ENCODE measurements at regions not wholly inside any gene's neighbourhood (a gene's known extent, or its start where the extent isn't known, plus 50 kb on each side); places are given as distances from the start of the nearest gene placed in this dataset.
"Not testable (repeated sequence)": the region's sequence is repeated elsewhere in the genome, so short reads cannot be mapped to it uniquely, and the experiment has no call there.

DNA sequence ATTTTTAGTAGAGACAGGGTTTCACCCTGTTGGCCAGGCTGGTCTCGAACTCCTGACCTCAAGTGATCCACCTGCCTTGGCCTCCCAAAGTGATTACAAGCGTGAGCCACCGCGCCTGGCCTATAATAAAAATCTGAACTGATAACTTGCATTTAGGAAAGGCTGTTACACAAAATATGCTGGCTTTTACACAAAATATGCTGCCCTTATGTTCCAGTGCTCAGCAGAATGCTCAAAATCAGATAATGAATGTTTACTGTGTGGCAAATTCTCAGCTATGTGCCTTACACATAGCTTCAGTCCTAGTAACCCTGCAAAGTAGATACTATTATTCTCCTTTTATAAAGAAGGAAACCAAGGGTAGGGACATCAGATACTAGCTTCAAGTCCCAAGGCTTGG, 141.3 kb upstream of the MSX2 start:
- TF ChIP-seq, protein P1, sequence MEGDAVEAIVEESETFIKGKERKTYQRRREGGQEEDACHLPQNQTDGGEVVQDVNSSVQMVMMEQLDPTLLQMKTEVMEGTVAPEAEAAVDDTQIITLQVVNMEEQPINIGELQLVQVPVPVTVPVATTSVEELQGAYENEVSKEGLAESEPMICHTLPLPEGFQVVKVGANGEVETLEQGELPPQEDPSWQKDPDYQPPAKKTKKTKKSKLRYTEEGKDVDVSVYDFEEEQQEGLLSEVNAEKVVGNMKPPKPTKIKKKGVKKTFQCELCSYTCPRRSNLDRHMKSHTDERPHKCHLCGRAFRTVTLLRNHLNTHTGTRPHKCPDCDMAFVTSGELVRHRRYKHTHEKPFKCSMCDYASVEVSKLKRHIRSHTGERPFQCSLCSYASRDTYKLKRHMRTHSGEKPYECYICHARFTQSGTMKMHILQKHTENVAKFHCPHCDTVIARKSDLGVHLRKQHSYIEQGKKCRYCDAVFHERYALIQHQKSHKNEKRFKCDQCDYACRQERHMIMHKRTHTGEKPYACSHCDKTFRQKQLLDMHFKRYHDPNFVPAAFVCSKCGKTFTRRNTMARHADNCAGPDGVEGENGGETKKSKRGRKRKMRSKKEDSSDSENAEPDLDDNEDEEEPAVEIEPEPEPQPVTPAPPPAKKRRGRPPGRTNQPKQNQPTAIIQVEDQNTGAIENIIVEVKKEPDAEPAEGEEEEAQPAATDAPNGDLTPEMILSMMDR (IDR thresholded peaks at IDR 0.05) = no peak

DNA sequence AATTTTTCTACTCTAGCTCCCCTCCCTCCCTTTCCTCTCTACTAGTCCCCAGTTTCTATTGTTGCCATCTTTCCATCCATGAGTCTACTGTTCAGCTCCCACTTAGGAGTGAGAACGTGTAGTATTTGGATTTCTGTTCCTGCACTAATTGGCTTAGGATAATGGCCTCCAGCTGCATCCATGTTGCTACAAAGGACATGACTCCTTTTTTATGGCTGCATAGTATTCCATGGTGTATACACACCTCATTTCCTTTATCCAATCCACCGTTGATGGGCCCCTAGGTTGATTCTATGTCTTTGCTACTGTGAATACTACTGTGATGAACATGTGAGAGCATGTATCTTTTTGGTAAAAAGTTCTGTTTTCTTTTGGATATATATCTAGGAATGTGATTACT, 138.9 kb upstream of the MSX2 start:
- no peak for DNase-seq (ENCODE audit: low spot score in 2 of 2)
- no peaks in the 10 kb centered on the region for H3K9me3 ChIP-seq
- no peak overlapping the region for H3K4me3 ChIP-seq
- no peaks in the 10 kb centered on the region for H3K27me3 ChIP-seq
- no peaks in the 10 kb centered on the region for H3K4me1 ChIP-seq
- H3K27ac ChIP-seq = no peak overlapping the region
- H3K36me3 ChIP-seq = no peaks in the 10 kb centered on the region
- intact Hi-C loops (cut with DNase I) = no loop called here
- TF ChIP-seq, protein P1 (IDR thresholded peaks at IDR 0.05) = no peak

More for the DNA sequence above, 141.3 kb upstream of the MSX2 start:
- DNase-seq (ENCODE audit: low spot score in 2 of 2) = no peak
- Histone ChIP-seq H3K9me3 (no peaks in the 10 kb centered on the region), H3K4me3 (no peak overlapping the region), H3K36me3 (no peaks in the 10 kb centered on the region), H3K27ac (no peak overlapping the region), H3K27me3 (no peaks in the 10 kb centered on the region), H3K4me1 (no peaks in the 10 kb centered on the region)
- intact Hi-C loops (cut with DNase I) = no loop called here

DNA sequence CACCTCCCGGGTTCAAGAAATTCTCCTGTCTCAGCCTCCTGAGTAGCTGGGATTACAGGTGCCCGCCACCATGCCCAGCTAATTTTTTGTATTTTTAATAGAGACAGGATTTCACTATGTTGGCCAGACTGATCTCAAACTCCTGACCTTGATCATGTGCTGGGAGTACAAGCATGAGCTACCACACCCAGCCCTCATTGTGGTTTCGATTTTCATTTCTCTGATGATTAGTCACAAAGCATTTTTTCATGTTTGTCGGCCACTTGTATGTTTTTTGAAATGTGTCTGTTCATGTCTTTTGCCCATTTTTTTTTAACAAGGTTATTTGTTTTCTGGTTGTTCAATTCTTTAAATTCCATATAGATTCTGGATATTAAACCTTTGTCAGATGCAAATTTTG, 138.2 kb upstream of the MSX2 start:
- H3K4me3 ChIP-seq; intact Hi-C loops (cut with DNase I); H3K27me3 ChIP-seq; H3K9me3 ChIP-seq; H3K4me1 ChIP-seq; H3K36me3 ChIP-seq; DNase-seq (ENCODE audit: low spot score in 2 of 2); H3K27ac ChIP-seq: not testable (repeated sequence)

DNA sequence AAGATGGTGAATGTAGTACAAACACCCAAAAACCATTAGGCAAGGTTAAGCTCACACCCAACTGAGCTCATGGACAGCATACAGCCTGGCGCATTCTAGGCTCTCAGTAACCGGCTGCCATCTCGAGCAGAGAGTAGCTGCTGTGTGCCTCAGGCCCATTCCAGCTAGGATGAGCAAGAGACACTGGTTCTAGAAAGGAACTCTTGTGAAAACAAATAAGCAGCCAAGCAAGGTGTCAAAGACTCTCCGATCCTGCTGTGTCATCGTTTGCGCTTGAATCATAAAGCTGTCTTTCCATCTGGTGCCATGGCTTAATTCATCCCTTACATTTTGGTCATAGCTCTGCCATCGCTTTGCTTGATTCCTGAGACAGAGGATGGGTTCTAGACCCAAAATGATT, 135.4 kb upstream of the MSX2 start:
- Histone ChIP-seq H3K36me3 (no peaks in the 10 kb centered on the region), H3K27ac (no peak overlapping the region), H3K4me1 (no peaks in the 10 kb centered on the region), H3K4me3 (no peak overlapping the region), H3K27me3 (no peaks in the 10 kb centered on the region), H3K9me3 (no peaks in the 10 kb centered on the region)
- intact Hi-C loops (cut with DNase I) = no loop called here
- TF ChIP-seq, protein P1 (IDR thresholded peaks at IDR 0.05) = no peak
- DNase-seq (ENCODE audit: low spot score in 2 of 2) = no peak

DNA sequence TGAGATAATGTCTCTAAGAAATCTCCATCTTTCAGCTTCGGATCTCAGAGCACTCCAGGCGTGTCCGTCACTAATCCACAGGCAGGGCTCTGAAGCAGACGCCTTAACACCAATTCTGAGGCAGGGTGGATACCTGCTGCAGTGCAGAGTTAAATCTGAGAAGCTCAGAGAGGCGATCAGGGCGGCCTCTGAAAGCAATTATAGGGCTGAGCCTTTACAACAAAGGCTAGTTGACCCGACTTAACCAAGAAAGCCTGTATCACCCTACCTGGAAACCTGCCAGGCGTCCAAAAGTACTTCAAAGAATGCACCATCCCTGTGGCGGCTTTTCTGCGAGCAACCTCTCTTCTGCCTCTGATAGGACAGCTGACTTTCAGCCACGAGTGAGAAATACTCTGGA, 134.8 kb upstream of the MSX2 start:
- H3K27ac ChIP-seq = no peak overlapping the region
- TF ChIP-seq, protein P1 (IDR thresholded peaks at IDR 0.05) = no peak
- intact Hi-C loops (cut with DNase I) = no loop called here
- H3K36me3 ChIP-seq = no peaks in the 10 kb centered on the region
- no peaks in the 10 kb centered on the region for H3K27me3 ChIP-seq
- no peak overlapping the region for H3K4me3 ChIP-seq
- H3K4me1 ChIP-seq = no peaks in the 10 kb centered on the region
- H3K9me3 ChIP-seq = no peaks in the 10 kb centered on the region
- DNase-seq (ENCODE audit: low spot score in 2 of 2) = no peak

DNA sequence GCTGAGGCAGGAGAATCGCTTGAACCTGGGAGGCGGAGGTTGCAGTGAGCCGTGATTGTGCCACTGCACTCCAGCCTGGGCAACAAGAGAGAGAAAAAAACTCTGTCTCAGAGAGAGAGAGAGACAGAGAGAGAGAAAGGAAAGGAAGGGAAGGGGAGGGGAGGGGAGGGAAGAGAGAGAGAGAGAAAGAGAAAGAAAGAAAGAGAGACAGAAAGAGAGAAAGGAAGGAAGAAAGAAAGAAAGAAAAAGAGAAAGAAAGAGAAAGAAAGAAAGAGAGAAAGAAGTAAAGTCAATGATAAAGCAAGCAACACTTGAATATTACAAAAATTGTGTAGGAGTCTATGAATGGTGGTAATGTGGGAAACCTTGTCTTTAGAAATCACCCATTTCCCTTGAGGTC, 133.6 kb upstream of the MSX2 start:
- intact Hi-C loops (cut with DNase I) = no loop called here
- Histone ChIP-seq H3K4me1 (no peaks in the 10 kb centered on the region), H3K27ac (no peak overlapping the region), H3K27me3 (no peaks in the 10 kb centered on the region), H3K4me3 (no peak overlapping the region), H3K36me3 (no peaks in the 10 kb centered on the region), H3K9me3 (no peaks in the 10 kb centered on the region)
- no peak for DNase-seq (ENCODE audit: low spot score in 2 of 2)
- TF ChIP-seq, protein P1 (IDR thresholded peaks at IDR 0.05) = no peak
